HCT116 (cell line): ENCODE measurements at regions not wholly inside any gene's neighbourhood (a gene's known extent, or its start where the extent isn't known, plus 50 kb on each side); places are given as distances from the start of the nearest gene placed in this dataset.

Experiments
- ATAC-seq: fragments of 200-7000 bp; cut with Tn5 transposase; 2 replicates; pipeline ENCODE4 v1.9.1; 2020; ENCODE audit warnings: mild to moderate bottlenecking, moderate library complexity
- BruUV-seq: library from RNA; stranded (reverse); fragments of 400-500 nt; replicated peaks from 2 replicates; lab custom pipeline; 2021; lab: Mats Ljungman, UMichigan
- CTCF ChIA-PET: fragments of 300-600 bp; sonication (Branson Sonifier 250); formaldehyde crosslinking; loops from one replicate; lab custom pipeline; 2021; ENCODE audit warnings: antibody characterized with exemption; lab: Charles Lee
- POLR2A ChIA-PET: fragments of 300-600, 350-600 bp; sonication (Branson Sonifier 250); formaldehyde crosslinking; loops from one replicate; lab custom pipeline; 2021; ENCODE audit warnings: antibody characterized with exemption; lab: Charles Lee
- RAD21 ChIA-PET, 2 experiments: fragments of 300-600 bp; sonication (Branson Sonifier 250); formaldehyde crosslinking; loops; one replicate each; lab custom pipeline; 2023; ENCODE audit warnings: low total read pairs in 2 of 2; ENCODE audit not compliant: uncharacterized antibody in 2 of 2, unreplicated experiment in 2 of 2, low non-redundant PET in 1 of 2; lab: Charles Lee
- DNase-seq: peaks from one replicate; pipeline ENCODE4 v3.0.0-alpha.2; 2010; ENCODE audit warnings: low read depth, low spot score
- H2AFZ ChIP-seq: fragments of 200-600 bp; shearing (Covaris generic), sonication (generic); 2 replicates; pipeline ENCODE4 v1.6.1; 2017; ENCODE audit warnings: low read depth, mixed run types, mixed read lengths, antibody characterized with exemption, low read length; ENCODE audit not compliant: poor library complexity, severe bottlenecking
- H3K27ac ChIP-seq: 2 replicates; pipeline ENCODE4 v1.5.1; 2012; ENCODE audit warnings: low read depth, low read length
- H3K27me3 ChIP-seq: fragments of 200-600 bp; sonication (generic); 2 replicates; pipeline ENCODE4 v1.6.1; 2016; ENCODE audit warnings: mixed run types, low read length, mixed read lengths; ENCODE audit not compliant: insufficient read depth
- H3K36me3 ChIP-seq, 2 experiments: fragments of 200-500 bp in 1 of 2; fragments of 200-600 bp in 1 of 2; sonication (Bioruptor generic) in 1 of 2; sonication (generic) in 1 of 2; 2 replicates each; pipeline versions ENCODE4 v1.5.1 to v1.6.1; 2014 to 2016; ENCODE audit warnings: low read length in 2 of 2, inconsistent platforms in 1 of 2, mixed read lengths in 1 of 2, mixed run types in 1 of 2; ENCODE audit not compliant: insufficient read depth in 2 of 2, control insufficient read depth in 1 of 2
- H3K4me1 ChIP-seq, 2 experiments: fragments of 200-600 bp in 1 of 2; sonication (generic) in 1 of 2; 2 replicates each; pipeline versions ENCODE4 v1.5.1 to v1.6.1; 2012 to 2017; ENCODE audit warnings: low read length in 2 of 2, inconsistent platforms in 1 of 2, mild to moderate bottlenecking in 1 of 2, mixed read lengths in 1 of 2, mixed run types in 1 of 2, moderate library complexity in 1 of 2; ENCODE audit not compliant: insufficient read depth in 2 of 2, control insufficient read depth in 1 of 2
- H3K4me2 ChIP-seq: fragments of 200-600 bp; sonication (generic); 2 replicates; pipeline ENCODE4 v1.6.1; 2017; ENCODE audit warnings: mixed run types, low read length, mixed read lengths
- H3K4me3 ChIP-seq, 2 experiments: fragments of 200-600 bp in 1 of 2; sonication (generic) in 1 of 2; replicated peaks in 1 of 2; 2 replicates each; pipeline ENCODE4 v1.5.1; 2011 to 2016; ENCODE audit warnings: low read length in 2 of 2, control low read depth in 1 of 2, low read depth in 1 of 2, mild to moderate bottlenecking in 1 of 2, mixed read lengths in 1 of 2, mixed run types in 1 of 2
- H3K79me2 ChIP-seq: fragments of 200-600 bp; sonication (generic); 2 replicates; pipeline ENCODE4 v1.6.1; 2017; ENCODE audit warnings: mild to moderate bottlenecking, mixed run types, low read length, moderate library complexity, mixed read lengths; ENCODE audit not compliant: insufficient read depth
- H3K9ac ChIP-seq: fragments of 200-600 bp; sonication (generic); 2 replicates; pipeline ENCODE4 v1.6.1; 2016; ENCODE audit warnings: low read length, mixed read lengths
- H3K9me2 ChIP-seq: fragments of 200-600 bp; sonication (generic), shearing (Covaris generic); 2 replicates; pipeline ENCODE4 v1.6.1; 2017; ENCODE audit warnings: mixed run types, mild to moderate bottlenecking, moderate library complexity; ENCODE audit not compliant: insufficient read depth
- H3K9me3 ChIP-seq, 2 experiments: fragments of 200-500 bp in 1 of 2; fragments of 200-600 bp in 1 of 2; sonication (Bioruptor generic) in 1 of 2; sonication (generic) in 1 of 2; 2 replicates each; pipeline ENCODE4 v1.6.1; 2014 to 2017; ENCODE audit warnings: low read length in 2 of 2, mixed read lengths in 2 of 2, inconsistent platforms in 1 of 2, low read depth in 1 of 2, mild to moderate bottlenecking in 1 of 2, mixed run types in 1 of 2, moderate library complexity in 1 of 2; ENCODE audit not compliant: control insufficient read depth in 1 of 2, insufficient read depth in 1 of 2
- H4K20me1 ChIP-seq: fragments of 200-600 bp; sonication (generic), shearing (Covaris generic); 2 replicates; pipeline ENCODE4 v1.6.1; 2017; ENCODE audit warnings: mixed run types, mild to moderate bottlenecking, moderate library complexity; ENCODE audit not compliant: insufficient read depth
- CEBPB ChIP-seq: IDR thresholded peaks from 2 replicates; pipeline ENCODE4 v1.6.1; 2012; ENCODE audit warnings: low read depth
- JUND ChIP-seq: IDR thresholded peaks from 2 replicates; pipeline ENCODE4 v1.6.1; 2012
- POLR2A ChIP-seq: IDR thresholded peaks from 2 replicates; pipeline ENCODE4 v1.7.0; 2011; ENCODE audit warnings: borderline replicate concordance; ENCODE audit not compliant: insufficient read depth, insufficient read length; ENCODE audit errors: extremely low read depth
- REST ChIP-seq: IDR thresholded peaks from 2 replicates; pipeline ENCODE4 v1.6.1; 2012; ENCODE audit warnings: low read depth
- SP1 ChIP-seq: IDR thresholded peaks from 2 replicates; pipeline ENCODE4 v1.6.1; 2012; ENCODE audit warnings: low read depth
- intact Hi-C: fragments of 100-400 bp; cut with micrococcal nuclease; formaldehyde crosslinking; loops from 2 replicates; pipeline ENCODE4 v1.10.0; 2022

- CTCF ChIA-PET, result no interaction called here
- BruUV-seq, result no TSS peak
Measured at GRCh38 chr2:155645791-155646190, 686.7 kb downstream of the NR4A2 start.

GRCh38 chr2:155643056-155643775 is 689.3 kb downstream of the NR4A2 start:
- POLR2A ChIA-PET, result no interaction called here
- BruUV-seq, result no TSS peak

More at GRCh38 chr2:155645791-155646190, 686.7 kb downstream of the NR4A2 start:
- no peak for ATAC-seq
- Histone ChIP-seq H3K4me2 (no peak overlapping the region), H4K20me1 (no peaks in the 10 kb centered on the region), H3K79me2 (no peaks in the 10 kb centered on the region), H3K4me1 (no peaks in the 10 kb centered on the region), H3K27me3 (no peaks in the 10 kb centered on the region), H3K9ac (no peak overlapping the region), H3K9me3 (no peaks in the 10 kb centered on the region), H3K9me2 (no peaks in the 10 kb centered on the region; the same call in 1 of the 2 replicates), H3K36me3 (no peaks in the 10 kb centered on the region), H3K27ac (no peak overlapping the region), H3K4me3 (no peak overlapping the region), H2AFZ (no peak overlapping the region)
- intact Hi-C loops, result no loop called here
- DNase-seq, result no peak
- ChIA-PET RAD21 (no interaction called here), POLR2A (no interaction called here)
- TF ChIP-seq CEBPB (no peak), JUND (no peak)

More at GRCh38 chr2:155643056-155643775, 689.3 kb downstream of the NR4A2 start:
- no peaks in the 10 kb centered on the region for H3K9me3 ChIP-seq
- intact Hi-C loops, result no loop called here
- no peak overlapping the region for H2AFZ ChIP-seq
- H3K9ac ChIP-seq, result no peak overlapping the region
- DNase-seq (no peak), ATAC-seq (no peak)
- H3K27ac ChIP-seq, result no peak overlapping the region
- no peaks in the 10 kb centered on the region for H3K4me1 ChIP-seq
- H3K36me3 ChIP-seq, result no peaks in the 10 kb centered on the region
- ChIA-PET RAD21 (no interaction called here), CTCF (no interaction called here)
- no peaks in the 10 kb centered on the region for H4K20me1 ChIP-seq
- H3K4me3 ChIP-seq, result no peak overlapping the region
- no peaks in the 10 kb centered on the region for H3K79me2 ChIP-seq
- no peak overlapping the region for H3K4me2 ChIP-seq
- H3K9me2 ChIP-seq, result no peaks in the 10 kb centered on the region
- TF ChIP-seq POLR2A, result no peak
- TF ChIP-seq SP1, result no peak
- no peak for TF ChIP-seq CEBPB
- TF ChIP-seq REST, result no peak
- no peaks in the 10 kb centered on the region for H3K27me3 ChIP-seq
